GM19372 (cell line): ENCODE measurements at regions not wholly inside any gene's neighbourhood (a gene's known extent, or its start where the extent isn't known, plus 50 kb on each side); places are given as distances from the start of the nearest gene placed in this dataset.

Source experiments
- ATAC-seq: cut with Tn5 transposase; IDR thresholded peaks from one replicate; pipeline ENCODE4 v1.9.1; 2021; ENCODE audit warnings: mild to moderate bottlenecking, low read depth, moderate library complexity; ENCODE audit not compliant: unreplicated experiment

- ATAC-seq = no peak
Observed at GRCh38 chr17:12519956-12520594, 145.6 kb upstream of the MYOCD start.

DNA sequence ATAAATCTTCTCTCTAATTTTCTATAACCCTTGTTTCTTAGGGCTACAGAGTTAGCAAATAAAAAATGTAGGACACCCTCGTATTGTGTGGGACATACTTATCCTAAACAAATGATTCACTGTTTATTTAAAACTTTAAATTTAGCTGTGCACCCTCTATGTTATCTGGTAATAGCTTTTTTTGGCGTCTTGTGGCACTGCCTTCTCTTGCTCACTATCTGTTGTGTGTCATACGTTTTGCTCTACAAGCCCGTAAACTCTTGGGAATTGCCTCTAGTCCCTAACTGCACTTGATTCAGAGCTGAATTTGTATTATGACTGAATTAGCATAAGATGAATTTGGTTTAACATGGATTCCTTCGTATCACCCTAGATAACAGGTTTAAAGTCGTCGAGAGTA, 144.3 kb upstream of the MYOCD start:
- ATAC-seq = no peak

DNA sequence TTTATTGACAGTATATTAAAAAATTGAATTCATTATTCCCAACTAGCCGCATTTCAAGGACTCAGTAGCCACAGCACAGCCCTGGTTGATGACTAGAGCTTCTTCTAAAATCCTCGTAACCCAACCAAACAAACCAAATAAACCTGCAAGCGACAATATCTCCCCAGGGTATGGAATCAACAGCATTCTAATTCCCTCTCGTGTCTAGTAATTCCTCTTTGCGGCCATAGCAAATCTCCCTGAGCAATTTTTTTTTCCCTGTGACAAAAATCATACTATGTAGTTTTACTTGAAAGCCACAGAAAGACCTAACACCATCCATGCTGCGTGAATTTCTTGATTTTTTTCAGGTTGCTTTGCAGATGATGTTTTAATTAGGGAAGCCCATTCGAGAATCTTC, 143.4 kb upstream of the MYOCD start:
- ATAC-seq = no peak

DNA sequence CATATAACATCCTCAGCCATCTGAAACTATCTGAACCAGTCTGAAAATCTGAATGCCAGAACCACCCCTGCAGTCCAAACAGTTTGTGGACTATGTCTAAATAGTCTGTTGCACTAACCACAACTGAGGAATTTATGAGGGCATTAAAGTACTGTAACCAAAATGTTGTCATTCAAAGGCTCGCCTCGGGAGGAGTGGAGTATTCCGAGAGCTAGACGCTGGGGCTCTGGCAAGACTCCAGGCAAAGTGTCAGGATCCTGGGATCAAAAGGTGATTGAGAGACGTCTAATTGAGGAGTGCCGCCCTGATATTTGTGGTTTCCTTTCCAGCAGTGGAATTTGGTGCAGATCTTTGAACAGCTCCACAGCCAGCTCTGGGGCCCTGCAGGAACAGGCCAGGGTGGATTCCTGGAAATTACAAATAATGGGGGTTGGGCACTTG, 142.9 kb upstream of the MYOCD start:
- no peak for ATAC-seq

- no peak for ATAC-seq
Observed at GRCh38 chr17:12523244-12523643, 142.4 kb upstream of the MYOCD start.

- ATAC-seq = no peak
Observed at GRCh38 chr17:12528036-12528435, 137.7 kb upstream of the MYOCD start.

DNA sequence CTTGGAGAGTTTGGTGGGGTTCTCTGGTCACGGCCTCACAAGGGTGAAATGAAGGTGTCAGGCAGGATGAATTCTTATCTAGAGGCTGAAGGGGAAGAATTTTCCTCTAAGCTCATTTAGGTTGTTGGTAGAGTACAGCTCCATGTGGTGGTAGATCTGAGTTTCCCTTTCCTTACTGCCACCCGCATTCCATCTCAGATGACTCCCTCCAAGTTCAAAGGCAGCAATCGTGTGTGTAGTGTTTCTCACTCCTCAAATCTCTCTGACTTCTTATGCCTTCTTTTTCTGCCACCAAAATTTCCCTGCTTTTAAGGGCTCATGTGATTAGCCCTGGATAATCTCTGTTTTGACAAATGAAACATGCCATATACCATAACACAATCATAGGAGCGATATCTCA, 135.5 kb upstream of the MYOCD start:
- ATAC-seq = no peak

GRCh38 chr17:12536021-12536420, 129.7 kb upstream of the MYOCD start:
- no peak for ATAC-seq

GRCh38 chr17:12536472-12536871, 129.2 kb upstream of the MYOCD start:
- no peak for ATAC-seq

- ATAC-seq = no peak
Observed at GRCh38 chr17:12537436-12537835, 128.3 kb upstream of the MYOCD start.

DNA sequence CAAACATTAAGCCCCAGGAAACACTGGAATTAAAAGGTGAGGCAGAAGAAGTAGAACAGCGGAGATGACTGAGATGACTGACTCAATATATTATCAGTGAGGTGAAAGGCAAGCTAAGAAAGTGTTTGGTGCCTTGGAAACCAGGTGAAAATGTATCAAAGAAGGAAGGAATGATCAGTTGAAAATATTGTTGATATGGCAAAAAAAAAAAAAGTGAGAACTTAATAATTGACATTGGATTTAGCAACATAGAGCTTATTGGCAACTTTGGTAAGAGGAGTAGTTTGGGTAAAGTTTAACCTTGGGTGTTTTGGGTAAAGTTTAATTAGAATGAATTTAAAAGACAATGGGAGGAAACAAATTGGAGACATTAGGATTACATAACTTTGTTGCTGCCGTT, 127.7 kb upstream of the MYOCD start:
- no peak for ATAC-seq

GRCh38 chr17:12545877-12546513, 119.7 kb upstream of the MYOCD start:
- ATAC-seq = peak; percentile 72

DNA sequence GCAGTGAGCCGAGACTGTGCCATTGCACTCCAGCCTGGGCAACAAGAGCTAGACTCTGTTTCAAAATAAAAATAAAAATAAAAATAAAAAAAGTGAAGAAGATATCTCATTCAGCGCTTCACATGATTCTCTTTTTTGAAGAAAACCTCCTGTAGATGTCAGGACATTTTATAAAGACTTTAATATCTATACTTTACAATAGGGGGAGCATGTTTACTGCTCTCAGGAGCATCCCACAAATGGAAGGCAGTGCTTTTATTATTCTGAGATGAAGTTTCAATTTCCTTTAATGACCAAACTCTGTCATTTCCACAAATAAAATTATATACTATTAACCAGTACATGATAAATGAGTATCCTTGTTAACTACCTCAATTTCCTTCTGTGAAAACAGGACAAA, 118.7 kb upstream of the MYOCD start:
- no peak for ATAC-seq

GRCh38 chr17:12547831-12548230, 117.9 kb upstream of the MYOCD start:
- ATAC-seq = no peak

- ATAC-seq = no peak
Observed at GRCh38 chr17:12548558-12548957, 117.1 kb upstream of the MYOCD start.

GRCh38 chr17:12549499-12550041, 116.1 kb upstream of the MYOCD start:
- ATAC-seq = no peak

- ATAC-seq = no peak
Observed at GRCh38 chr17:12553625-12554024, 112.1 kb upstream of the MYOCD start.

DNA sequence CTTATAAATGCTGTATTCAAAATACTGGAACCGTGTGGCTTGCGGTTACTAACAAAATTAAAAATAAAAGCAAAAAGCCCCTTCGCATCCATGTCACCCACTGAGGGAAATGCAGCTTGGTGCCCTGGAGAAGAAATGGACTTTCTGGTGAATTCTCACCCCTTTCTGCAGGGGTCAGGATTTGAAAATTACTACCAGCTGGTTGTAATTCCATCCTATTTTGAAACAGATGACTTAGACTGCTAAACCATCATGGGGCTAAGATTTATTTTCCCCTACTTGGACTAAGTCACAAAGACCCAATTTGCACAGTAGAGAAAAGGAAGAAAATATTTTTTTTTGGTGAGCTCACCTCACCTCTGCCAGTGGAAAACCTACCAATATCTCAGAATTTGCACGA, 111.4 kb upstream of the MYOCD start:
- no peak for ATAC-seq

DNA sequence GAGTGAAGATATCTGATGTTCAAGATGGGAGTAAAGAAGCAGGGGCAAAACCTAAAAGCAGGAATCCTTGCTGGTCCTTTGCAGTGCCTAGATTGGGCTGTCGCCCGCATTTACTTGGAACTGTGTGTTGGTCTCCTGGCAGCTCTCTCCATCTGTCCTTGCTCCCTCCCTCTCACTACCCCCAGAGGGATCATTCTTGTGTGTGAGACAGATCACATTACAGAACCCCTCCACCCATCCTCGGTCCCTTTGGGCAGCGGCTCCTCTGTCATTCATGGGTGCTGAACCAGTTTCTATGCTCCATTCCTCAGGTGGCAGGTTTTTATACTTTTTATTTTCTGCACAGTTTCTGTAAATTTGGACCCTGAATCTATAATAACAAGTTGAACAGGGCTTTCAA, 99.4 kb upstream of the MYOCD start:
- ATAC-seq = no peak

GRCh38 chr17:12567077-12568053, 98.3 kb upstream of the MYOCD start:
- ATAC-seq = no peak
